Activated CD8-positive, alpha-beta memory T cell treated with anti-CD3 and anti-CD28 coated beads, Interleukin-2, amount 50 U/mL, for 24 hours (primary cell): ENCODE measurements at regions not wholly inside any gene's neighbourhood (a gene's known extent, or its start where the extent isn't known, plus 50 kb on each side); places are given as distances from the start of the nearest gene placed in this dataset.

Experiments
- DNase-seq: peaks from one replicate; pipeline ENCODE4 v3.0.0-alpha.2; 2020; ENCODE audit errors: extremely low read depth

GRCh38 chr5:143664623-143665022, 147.3 kb upstream of the HMHB1 start:
- DNase-seq, result no peak

GRCh38 chr5:143663872-143664271, 148.1 kb upstream of the HMHB1 start:
- no peak for DNase-seq

- no peak for DNase-seq
These were observed 149.9 kb upstream of the HMHB1 start for GRCh38 chr5:143662020-143662419.

- no peak for DNase-seq
These were observed 151.3 kb upstream of the HMHB1 start for GRCh38 chr5:143660625-143661024.

- DNase-seq, result no peak
These were observed 152.2 kb upstream of the HMHB1 start for GRCh38 chr5:143659599-143660238.

- no peak for DNase-seq
These were observed 153.0 kb upstream of the HMHB1 start for GRCh38 chr5:143658956-143659355.

GRCh38 chr5:143657647-143658285, 154.2 kb upstream of the HMHB1 start:
- no peak for DNase-seq

- DNase-seq, result no peak
These were observed 158.1 kb upstream of the HMHB1 start for GRCh38 chr5:143653766-143654282.

- no peak for DNase-seq
These were observed 158.7 kb upstream of the HMHB1 start for GRCh38 chr5:143653256-143653655.

- DNase-seq, result no peak
These were observed 159.8 kb upstream of the HMHB1 start for GRCh38 chr5:143652108-143652700.

- DNase-seq, result no peak
These were observed 161.9 kb upstream of the HMHB1 start for GRCh38 chr5:143649937-143650621.

- no peak for DNase-seq
These were observed 163.3 kb upstream of the HMHB1 start for GRCh38 chr5:143648696-143649095.

- DNase-seq, result no peak
These were observed 165.0 kb upstream of the HMHB1 start for GRCh38 chr5:143646961-143647360.

- DNase-seq, result no peak
These were observed 166.6 kb upstream of the HMHB1 start for GRCh38 chr5:143645356-143645755.

GRCh38 chr5:143644727-143645126, 167.2 kb upstream of the HMHB1 start:
- DNase-seq, result no peak

GRCh38 chr5:143642791-143643190, 169.2 kb upstream of the HMHB1 start:
- no peak for DNase-seq

- DNase-seq, result no peak
These were observed 170.2 kb upstream of the HMHB1 start for GRCh38 chr5:143641549-143642355.

GRCh38 chr5:143638654-143639053, 173.3 kb upstream of the HMHB1 start:
- DNase-seq, result no peak

GRCh38 chr5:143636931-143637528, 174.9 kb upstream of the HMHB1 start:
- DNase-seq, result no peak

- DNase-seq, result no peak
These were observed 176.1 kb upstream of the HMHB1 start for GRCh38 chr5:143635888-143636287.

GRCh38 chr5:143635146-143635752, 176.7 kb upstream of the HMHB1 start:
- no peak for DNase-seq
